VCaP (cell line): ENCODE measurements at regions not wholly inside any gene's neighbourhood (a gene's known extent, or its start where the extent isn't known, plus 50 kb on each side); places are given as distances from the start of the nearest gene placed in this dataset.

Experiments used
- H3K27ac ChIP-seq: fragments of 450-650 bp; 2 replicates; pipeline ENCODE4 v1.5.1; 2017
- TF ChIP-seq, protein P1 (sequence below): fragments of 450-650 bp; conservative IDR thresholded peaks from 2 replicates; pipeline ENCODE4 v1.5.1; 2017; ENCODE audit warnings: mild to moderate bottlenecking, moderate library complexity

DNA sequence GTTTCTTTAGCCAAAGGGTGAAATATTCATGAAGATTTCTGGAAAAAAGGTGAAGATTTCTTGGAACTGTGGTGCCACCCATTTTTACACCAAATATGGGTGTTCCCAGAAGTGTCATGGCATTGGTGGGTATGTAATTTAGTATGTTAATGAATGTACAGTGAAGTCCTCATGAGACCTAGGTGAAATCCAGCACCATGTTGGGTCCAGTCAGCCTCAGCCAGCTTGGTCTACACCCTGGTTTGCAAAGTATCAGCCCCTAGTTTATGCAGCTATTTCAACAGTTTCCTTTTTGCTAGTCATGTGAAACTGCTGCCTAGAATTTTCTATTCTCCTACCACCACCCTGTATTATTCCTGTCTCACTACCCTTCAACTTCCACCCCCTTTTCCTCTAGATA is 63.1 kb upstream of the CXADR start:
- TF ChIP-seq, protein P1, sequence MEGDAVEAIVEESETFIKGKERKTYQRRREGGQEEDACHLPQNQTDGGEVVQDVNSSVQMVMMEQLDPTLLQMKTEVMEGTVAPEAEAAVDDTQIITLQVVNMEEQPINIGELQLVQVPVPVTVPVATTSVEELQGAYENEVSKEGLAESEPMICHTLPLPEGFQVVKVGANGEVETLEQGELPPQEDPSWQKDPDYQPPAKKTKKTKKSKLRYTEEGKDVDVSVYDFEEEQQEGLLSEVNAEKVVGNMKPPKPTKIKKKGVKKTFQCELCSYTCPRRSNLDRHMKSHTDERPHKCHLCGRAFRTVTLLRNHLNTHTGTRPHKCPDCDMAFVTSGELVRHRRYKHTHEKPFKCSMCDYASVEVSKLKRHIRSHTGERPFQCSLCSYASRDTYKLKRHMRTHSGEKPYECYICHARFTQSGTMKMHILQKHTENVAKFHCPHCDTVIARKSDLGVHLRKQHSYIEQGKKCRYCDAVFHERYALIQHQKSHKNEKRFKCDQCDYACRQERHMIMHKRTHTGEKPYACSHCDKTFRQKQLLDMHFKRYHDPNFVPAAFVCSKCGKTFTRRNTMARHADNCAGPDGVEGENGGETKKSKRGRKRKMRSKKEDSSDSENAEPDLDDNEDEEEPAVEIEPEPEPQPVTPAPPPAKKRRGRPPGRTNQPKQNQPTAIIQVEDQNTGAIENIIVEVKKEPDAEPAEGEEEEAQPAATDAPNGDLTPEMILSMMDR, result no peak

DNA sequence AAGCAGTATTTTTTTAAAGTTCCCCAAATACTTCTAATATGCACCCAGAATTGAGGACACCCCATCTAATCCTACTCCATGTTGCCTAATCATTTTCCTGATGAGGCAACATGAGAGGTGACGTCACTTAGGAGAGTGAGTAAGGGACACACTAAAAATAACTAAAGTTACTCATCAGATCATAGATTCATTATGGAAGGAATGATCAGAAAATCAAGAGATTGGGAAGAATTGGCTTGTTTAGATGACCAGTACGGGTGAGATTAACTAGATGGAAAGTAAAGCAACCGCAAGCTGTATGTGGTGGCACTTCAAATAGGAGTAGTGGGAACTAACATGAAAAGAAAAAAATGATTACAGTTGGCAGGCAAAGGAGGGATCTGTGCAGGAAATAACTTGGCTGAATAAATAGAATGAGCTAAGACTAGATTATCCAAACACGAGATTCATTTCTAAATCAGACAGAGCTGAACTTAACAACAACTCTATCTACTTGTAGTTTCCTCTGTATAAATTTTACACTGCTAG is 61.4 kb upstream of the CXADR start:
- H3K27ac ChIP-seq, result peak overlapping the region; percentile 73
- TF ChIP-seq, protein P1, result no peak

More for the DNA sequence above, 63.1 kb upstream of the CXADR start:
- H3K27ac ChIP-seq, result no peak overlapping the region

DNA sequence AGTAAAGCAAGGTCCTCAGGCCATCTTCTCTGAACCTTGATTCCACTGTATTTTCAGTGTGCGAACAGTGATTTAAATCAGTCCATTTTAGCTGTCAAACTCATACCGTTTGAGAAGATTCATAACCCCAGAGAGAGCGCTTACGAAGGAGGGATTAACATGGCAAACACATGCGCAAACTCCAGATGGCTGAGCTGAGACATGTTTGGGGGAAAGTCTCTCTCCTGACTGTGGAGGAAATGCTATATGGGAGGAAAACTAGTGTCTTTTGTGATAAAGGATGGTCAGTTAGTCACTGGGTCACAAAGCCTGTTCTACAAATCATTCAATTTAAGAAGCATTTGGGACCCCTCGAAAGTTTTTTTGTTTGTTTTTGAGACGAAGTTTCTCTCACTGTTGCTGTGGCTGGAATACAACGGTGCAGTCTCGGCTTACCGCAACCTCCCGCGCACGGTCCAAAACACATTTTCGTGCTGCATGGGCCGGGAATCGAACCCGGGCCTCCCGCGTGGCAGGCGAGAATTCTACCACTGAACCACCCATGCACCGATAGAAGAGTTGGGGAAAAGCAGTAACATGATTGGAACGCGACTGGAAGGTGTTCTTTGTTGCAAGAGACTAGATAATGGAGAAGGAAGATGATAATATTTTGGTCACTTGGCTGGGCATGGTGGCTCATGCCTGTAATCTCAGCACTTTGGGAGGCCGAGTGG is 58.4 kb upstream of the CXADR start:
- H3K27ac ChIP-seq, result no peak overlapping the region
- TF ChIP-seq, protein P1, result no peak

DNA sequence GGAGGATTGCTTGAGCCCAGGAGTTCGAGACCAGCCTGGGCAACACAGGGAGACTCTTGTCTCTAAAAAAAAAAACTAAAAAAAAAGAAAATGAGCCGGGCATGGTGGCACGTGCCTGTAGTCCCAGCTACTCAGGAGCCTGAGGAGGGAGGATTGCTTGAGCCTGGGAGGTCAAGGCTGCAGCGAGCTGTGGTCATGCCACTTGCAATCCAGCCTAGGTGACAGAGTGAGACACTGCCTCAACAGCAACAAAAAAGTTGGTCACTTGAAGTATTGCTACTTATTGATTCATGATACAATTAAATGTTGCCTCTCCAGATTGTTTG is 57.9 kb upstream of the CXADR start:
- TF ChIP-seq, protein P1, result no peak
- no peak overlapping the region for H3K27ac ChIP-seq

DNA sequence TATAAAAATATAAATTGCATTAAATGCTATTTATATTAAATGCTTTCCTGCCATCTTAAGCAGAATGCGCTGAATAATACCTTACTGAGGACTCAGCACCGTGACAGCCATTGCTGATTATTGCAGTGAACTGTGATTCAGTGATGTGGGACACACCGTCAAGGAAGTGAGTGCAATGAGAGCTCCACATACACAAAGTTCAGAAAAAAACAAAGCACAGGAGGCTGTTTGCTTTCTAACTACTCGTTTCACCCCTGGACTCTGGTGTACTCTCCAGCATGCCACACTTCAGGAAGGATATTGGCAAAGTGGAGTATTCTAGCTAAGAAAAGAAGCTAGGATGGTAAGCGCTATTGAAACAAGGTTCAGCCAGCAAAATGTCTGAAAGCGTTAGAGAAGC is 57.4 kb upstream of the CXADR start:
- no peak overlapping the region for H3K27ac ChIP-seq

DNA sequence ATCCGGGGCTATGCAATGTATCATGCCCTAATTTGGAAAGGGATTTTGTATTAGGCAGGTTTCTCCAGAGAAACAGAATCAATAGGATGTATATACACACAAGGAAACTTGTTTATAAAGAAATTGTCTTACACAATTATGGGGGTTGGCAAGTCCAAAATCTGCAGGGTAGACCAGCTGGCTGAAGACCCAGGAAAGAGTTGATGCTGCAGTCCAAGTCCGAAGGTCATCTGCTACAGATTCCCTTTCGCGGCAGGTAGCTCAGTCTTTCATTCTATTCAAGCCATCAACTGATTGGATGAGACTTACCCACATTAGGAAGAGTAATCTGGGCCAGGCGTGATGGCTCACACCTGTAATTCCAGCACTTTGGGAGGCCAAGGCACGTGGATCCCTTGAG is 54.6 kb upstream of the CXADR start:
- TF ChIP-seq, protein P1, result no peak
- H3K27ac ChIP-seq, result no peak overlapping the region

More for the DNA sequence above, 57.4 kb upstream of the CXADR start:
- TF ChIP-seq, protein P1, result no peak

DNA sequence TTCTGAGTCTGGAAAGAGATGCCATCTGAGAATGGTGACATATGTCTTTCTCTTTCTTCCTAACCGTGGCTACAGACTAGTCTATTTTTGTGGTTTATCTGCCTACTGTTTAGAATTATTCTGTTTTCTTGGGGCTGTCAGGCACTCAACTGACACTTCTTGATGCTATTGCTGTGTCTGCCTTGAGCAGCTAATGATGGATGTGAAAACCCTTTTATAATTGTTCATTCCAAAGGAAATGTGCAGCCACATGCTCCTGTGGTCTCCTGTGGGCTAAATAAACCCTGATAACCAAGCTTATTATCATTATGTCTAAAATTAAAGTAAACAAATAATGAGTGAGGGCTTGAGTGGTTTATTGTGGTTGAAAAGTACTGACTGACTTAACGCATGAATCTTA is 52.7 kb upstream of the CXADR start:
- no peak overlapping the region; the same call in 1 of the 2 replicates for H3K27ac ChIP-seq
- TF ChIP-seq, protein P1, result no peak
